ENCODE measurements at regions not wholly inside any gene's neighbourhood (a gene's known extent, or its start where the extent isn't known, plus 50 kb on each side); places are given as distances from the start of the nearest gene placed in this dataset.

DNA sequence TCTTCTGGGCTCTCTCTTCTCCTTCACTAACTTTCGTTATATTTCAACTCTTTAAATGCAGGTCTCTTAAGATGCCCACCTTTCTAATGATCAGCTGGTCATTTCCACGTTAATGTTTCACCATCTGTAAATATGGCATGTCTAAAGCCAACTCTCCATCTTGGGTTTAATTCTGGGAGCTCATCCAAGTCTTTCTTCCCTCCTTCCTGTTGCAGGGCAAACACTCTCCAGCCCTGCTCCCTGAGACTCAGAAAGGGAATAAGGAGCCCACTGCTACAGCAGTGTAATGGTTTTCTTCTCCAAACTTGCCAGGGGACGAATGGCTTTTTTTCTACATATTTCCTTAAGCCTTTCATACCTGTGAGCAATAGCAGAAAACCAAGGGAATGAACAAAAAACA lies 73.3 kb upstream of the SOX1 start:
- ChIA-PET POLR2A (no interaction called here), SMC1A (ENCODE audit: uncharacterized antibody, unreplicated experiment) (no interaction called here), CTCF (no interaction called here), RAD21 (ENCODE audit: unreplicated experiment) (no interaction called here)
- DNase-seq (ENCODE audit: low read depth, low spot score) (no peak), FAIRE-seq (no peak), ATAC-seq (no peak)
- Histone ChIP-seq H3K9ac (ENCODE audit: control insufficient read depth, insufficient read depth, low read length) (no peak overlapping the region), H3K9me3 (replicated peaks; ENCODE audit: control insufficient read depth, insufficient read depth, low read length) (no peaks in the 10 kb centered on the region; the same call in 2 of the 3 replicates), H3K4me3 (no peak overlapping the region), H3K27me3 (replicated peaks in 1 of 2; ENCODE audit: control insufficient read depth in 2 of 2, insufficient read depth in 2 of 2, low read length in 1 of 2) (no peaks in the 10 kb centered on the region), H3K79me2 (ENCODE audit: control insufficient read depth, insufficient read depth, low read length) (no peaks in the 10 kb centered on the region), H3K4me2 (ENCODE audit: control insufficient read depth, insufficient read depth) (no peak overlapping the region), H3K27ac (ENCODE audit: control insufficient read depth, insufficient read depth) (no peak overlapping the region), H4K20me1 (ENCODE audit: control insufficient read depth, insufficient read depth) (no peaks in the 10 kb centered on the region), H3K4me1 (ENCODE audit: control insufficient read depth, insufficient read depth, low read length) (no peaks in the 10 kb centered on the region), H2AFZ (ENCODE audit: control insufficient read depth, low read depth, low read length) (no peak overlapping the region), H3K36me3 (ENCODE audit: control insufficient read depth in 2 of 2, insufficient read depth in 2 of 2, low read length in 1 of 2) (no peaks in the 10 kb centered on the region)
- BruUV-seq (replicated peaks) = no TSS peak
- TF ChIP-seq, protein P1, sequence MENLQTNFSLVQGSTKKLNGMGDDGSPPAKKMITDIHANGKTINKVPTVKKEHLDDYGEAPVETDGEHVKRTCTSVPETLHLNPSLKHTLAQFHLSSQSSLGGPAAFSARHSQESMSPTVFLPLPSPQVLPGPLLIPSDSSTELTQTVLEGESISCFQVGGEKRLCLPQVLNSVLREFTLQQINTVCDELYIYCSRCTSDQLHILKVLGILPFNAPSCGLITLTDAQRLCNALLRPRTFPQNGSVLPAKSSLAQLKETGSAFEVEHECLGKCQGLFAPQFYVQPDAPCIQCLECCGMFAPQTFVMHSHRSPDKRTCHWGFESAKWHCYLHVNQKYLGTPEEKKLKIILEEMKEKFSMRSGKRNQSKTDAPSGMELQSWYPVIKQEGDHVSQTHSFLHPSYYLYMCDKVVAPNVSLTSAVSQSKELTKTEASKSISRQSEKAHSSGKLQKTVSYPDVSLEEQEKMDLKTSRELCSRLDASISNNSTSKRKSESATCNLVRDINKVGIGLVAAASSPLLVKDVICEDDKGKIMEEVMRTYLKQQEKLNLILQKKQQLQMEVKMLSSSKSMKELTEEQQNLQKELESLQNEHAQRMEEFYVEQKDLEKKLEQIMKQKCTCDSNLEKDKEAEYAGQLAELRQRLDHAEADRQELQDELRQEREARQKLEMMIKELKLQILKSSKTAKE (IDR thresholded peaks at IDR 0.05; ENCODE audit: low read depth, poor library complexity, severe bottlenecking) = no peak
- TF ChIP-seq TCF3 (IDR thresholded peaks at IDR 0.05; ENCODE audit: borderline replicate concordance, insufficient read depth, low read depth, low read length) (no peak), TCF12 (IDR thresholded peaks at IDR 0.05; ENCODE audit: low read depth, low read length) (no peak), POLR2AphosphoS5 (IDR thresholded peaks at IDR 0.05; ENCODE audit: low read length) (no peak), RB1 (IDR thresholded peaks at IDR 0.05; ENCODE audit: borderline replicate concordance) (no peak), IKZF2 (IDR thresholded peaks at IDR 0.05) (no peak), RFX5 (IDR thresholded peaks at IDR 0.05; ENCODE audit: low read depth, low read length) (no peak), FOXM1 (IDR thresholded peaks at IDR 0.05; ENCODE audit: low read depth, low read length) (no peak), YBX1 (IDR thresholded peaks at IDR 0.05) (no peak), TARDBP (IDR thresholded peaks at IDR 0.05; ENCODE audit: borderline replicate concordance) (no peak), IKZF1 (conservative IDR thresholded peaks at IDR 0.05) (no peak), DPF2 (IDR thresholded peaks at IDR 0.05) (no peak)
- TF ChIP-seq, protein P2, sequence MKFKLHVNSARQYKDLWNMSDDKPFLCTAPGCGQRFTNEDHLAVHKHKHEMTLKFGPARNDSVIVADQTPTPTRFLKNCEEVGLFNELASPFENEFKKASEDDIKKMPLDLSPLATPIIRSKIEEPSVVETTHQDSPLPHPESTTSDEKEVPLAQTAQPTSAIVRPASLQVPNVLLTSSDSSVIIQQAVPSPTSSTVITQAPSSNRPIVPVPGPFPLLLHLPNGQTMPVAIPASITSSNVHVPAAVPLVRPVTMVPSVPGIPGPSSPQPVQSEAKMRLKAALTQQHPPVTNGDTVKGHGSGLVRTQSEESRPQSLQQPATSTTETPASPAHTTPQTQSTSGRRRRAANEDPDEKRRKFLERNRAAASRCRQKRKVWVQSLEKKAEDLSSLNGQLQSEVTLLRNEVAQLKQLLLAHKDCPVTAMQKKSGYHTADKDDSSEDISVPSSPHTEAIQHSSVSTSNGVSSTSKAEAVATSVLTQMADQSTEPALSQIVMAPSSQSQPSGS (IDR thresholded peaks at IDR 0.05; ENCODE audit: low read length) = no peak
- TF ChIP-seq, protein P3, sequence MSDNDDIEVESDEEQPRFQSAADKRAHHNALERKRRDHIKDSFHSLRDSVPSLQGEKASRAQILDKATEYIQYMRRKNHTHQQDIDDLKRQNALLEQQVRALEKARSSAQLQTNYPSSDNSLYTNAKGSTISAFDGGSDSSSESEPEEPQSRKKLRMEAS (IDR thresholded peaks at IDR 0.05; ENCODE audit: low read depth, low read length) = no peak
- TF ChIP-seq, protein P4, sequence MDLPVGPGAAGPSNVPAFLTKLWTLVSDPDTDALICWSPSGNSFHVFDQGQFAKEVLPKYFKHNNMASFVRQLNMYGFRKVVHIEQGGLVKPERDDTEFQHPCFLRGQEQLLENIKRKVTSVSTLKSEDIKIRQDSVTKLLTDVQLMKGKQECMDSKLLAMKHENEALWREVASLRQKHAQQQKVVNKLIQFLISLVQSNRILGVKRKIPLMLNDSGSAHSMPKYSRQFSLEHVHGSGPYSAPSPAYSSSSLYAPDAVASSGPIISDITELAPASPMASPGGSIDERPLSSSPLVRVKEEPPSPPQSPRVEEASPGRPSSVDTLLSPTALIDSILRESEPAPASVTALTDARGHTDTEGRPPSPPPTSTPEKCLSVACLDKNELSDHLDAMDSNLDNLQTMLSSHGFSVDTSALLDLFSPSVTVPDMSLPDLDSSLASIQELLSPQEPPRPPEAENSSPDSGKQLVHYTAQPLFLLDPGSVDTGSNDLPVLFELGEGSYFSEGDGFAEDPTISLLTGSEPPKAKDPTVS (IDR thresholded peaks at IDR 0.05; ENCODE audit: low read depth, low read length) = no peak
- TF ChIP-seq, protein P5, sequence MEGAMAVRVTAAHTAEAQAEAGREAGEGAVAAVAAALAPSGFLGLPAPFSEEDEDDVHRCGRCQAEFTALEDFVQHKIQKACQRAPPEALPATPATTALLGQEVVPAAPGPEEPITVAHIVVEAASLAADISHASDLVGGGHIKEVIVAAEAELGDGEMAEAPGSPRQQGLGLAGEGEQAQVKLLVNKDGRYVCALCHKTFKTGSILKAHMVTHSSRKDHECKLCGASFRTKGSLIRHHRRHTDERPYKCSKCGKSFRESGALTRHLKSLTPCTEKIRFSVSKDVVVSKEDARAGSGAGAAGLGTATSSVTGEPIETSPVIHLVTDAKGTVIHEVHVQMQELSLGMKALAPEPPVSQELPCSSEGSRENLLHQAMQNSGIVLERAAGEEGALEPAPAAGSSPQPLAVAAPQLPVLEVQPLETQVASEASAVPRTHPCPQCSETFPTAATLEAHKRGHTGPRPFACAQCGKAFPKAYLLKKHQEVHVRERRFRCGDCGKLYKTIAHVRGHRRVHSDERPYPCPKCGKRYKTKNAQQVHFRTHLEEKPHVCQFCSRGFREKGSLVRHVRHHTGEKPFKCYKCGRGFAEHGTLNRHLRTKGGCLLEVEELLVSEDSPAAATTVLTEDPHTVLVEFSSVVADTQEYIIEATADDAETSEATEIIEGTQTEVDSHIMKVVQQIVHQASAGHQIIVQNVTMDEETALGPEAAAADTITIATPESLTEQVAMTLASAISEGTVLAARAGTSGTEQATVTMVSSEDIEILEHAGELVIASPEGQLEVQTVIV (IDR thresholded peaks at IDR 0.05; ENCODE audit: borderline replicate concordance, partially characterized antibody) = no peak
- 0% methylated on average over 3 of the region's 3 CpGs for WGBS (ENCODE audit: insufficient coverage, insufficient replicate concordance, low lambda C conversion rate, missing lambda C conversion rate)
- intact Hi-C loops (cut with micrococcal nuclease; ENCODE audit: unreplicated experiment) = no loop called here
- in situ Hi-C loops (cut with MboI) = no loop called here

Measured in GM12878 (cell line).